Keratinocyte (primary cell): ENCODE measurements at regions not wholly inside any gene's neighbourhood (a gene's known extent, or its start where the extent isn't known, plus 50 kb on each side); places are given as distances from the start of the nearest gene placed in this dataset.

Experiments
- CTCF ChIP-seq, 3 experiments: IDR thresholded peaks in 1 of 3; conservative IDR thresholded peaks in 1 of 3; optimal IDR thresholded peaks in 1 of 3; 2 replicates in 2 of 3; 3 replicates in 1 of 3; pipeline versions ENCODE3 to v1.5.1; 2011; ENCODE audit warnings: low read length in 3 of 3, mild to moderate bottlenecking in 3 of 3, moderate library complexity in 2 of 3, control low read depth in 1 of 3, inconsistent platforms in 1 of 3; ENCODE audit not compliant: insufficient read depth in 2 of 3; ENCODE audit errors: extremely low read depth in 1 of 3
- EZH2 ChIP-seq: IDR thresholded peaks from one replicate; pipeline ENCODE4 v1.6.1; 2012; ENCODE audit warnings: inconsistent platforms, mild to moderate bottlenecking, low read length, moderate library complexity

DNA sequence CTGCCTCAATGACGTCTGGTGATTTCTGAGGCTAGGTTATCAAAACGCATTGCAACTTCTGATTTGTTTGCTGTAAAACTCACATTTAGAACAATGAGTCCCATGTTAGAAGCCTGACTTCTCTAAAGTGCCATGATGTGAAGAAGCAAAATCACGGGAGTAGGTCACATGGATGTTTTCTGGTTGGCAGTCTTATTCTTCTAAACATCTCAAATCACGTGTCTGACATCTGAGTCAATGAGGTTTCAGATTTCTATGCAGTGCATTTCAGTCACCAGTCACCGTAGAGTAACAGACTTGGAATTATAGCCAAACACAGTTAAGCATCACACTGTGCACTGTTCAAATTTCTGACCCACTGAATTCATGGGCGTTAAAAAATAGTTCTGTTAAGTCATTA lies 482.1 kb downstream of the TMA16 start:
- TF ChIP-seq EZH2: no peak
- no peak for TF ChIP-seq CTCF (optimal IDR thresholded peaks at IDR 0.05 in 1 of 3, IDR thresholded peaks at IDR 0.05 in 1 of 3, conservative IDR thresholded peaks at IDR 0.05 in 1 of 3; ENCODE audit: extremely low read depth in 1 of 3, insufficient read depth in 2 of 3, low read length in 3 of 3)
